ENCODE measurements at regions not wholly inside any gene's neighbourhood (a gene's known extent, or its start where the extent isn't known, plus 50 kb on each side); places are given as distances from the start of the nearest gene placed in this dataset.

DNA sequence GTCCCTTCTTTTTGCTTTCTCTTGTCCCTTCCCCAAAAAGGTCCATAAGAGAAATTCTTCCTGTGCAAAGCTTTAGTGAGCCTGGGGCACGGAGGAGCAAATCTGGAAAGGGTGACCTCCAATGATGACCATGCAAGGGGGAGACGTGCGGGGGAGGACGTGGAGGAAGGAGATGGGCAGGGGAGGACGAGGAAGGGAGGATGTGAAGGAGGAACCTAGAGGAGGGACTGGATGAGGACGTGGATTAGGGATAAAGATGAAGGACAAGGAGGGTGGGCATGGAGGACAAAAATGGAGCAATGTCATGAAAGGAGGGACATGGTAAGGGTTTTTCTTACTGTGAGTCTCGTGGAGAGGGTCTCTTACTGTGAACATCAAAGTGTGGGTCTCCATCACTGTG is 139.5 kb downstream of the ERMARD start:
- H3K27me3 ChIP-seq (ENCODE audit: control insufficient read depth in 2 of 2, insufficient read depth in 2 of 2, low read length in 2 of 2), result peaks cover 0 to 2% of the 10 kb centered on the region in 2 experiments
- ChIA-PET CTCF (interaction anchor here (1.4 kb wide), 1 partner anchor 59 kb away, joined by 7 read pairs; no protein-coding TSS in a partner anchor), POLR2A (no interaction called here)
- no peak for DNase-seq (ENCODE audit: low read depth, low spot score)
- no peak overlapping the region for H2AFZ ChIP-seq (ENCODE audit: low read depth, low read length)
- H3K27ac ChIP-seq (ENCODE audit: insufficient read depth, low read depth, low read length), result no peak overlapping the region
- H3K9me1 ChIP-seq (replicated peaks; ENCODE audit: control insufficient read depth, extremely low read depth, insufficient read depth, low read length), result no peaks in the 10 kb centered on the region
- intact Hi-C loops (cut with micrococcal nuclease), result no loop called here
- H3K9ac ChIP-seq (replicated peaks; ENCODE audit: extremely low read depth, insufficient read depth, low read length), result no peak overlapping the region
- FAIRE-seq, result no peak
- BruUV-seq (replicated peaks), result no TSS peak
- no peaks in the 10 kb centered on the region for H3K36me3 ChIP-seq (ENCODE audit: control insufficient read depth in 2 of 2, extremely low read depth in 1 of 2, insufficient read depth in 2 of 2, low read length in 2 of 2)
- no peaks in the 10 kb centered on the region for H3K79me2 ChIP-seq (ENCODE audit: control insufficient read depth, insufficient read depth, low read length)
- H4K20me1 ChIP-seq (replicated peaks; ENCODE audit: control insufficient read depth, extremely low read depth, insufficient read depth, low read length), result no peaks in the 10 kb centered on the region
- dilution Hi-C loops (cut with MboI; ENCODE audit: extremely low pct_ligation_motif_present, low sequenced_read_pairs), result no loop called here
- no peaks in the 10 kb centered on the region for H3K9me3 ChIP-seq (replicated peaks; ENCODE audit: control insufficient read depth, insufficient read depth, low read length)
- no peaks in the 10 kb centered on the region for H3K4me1 ChIP-seq (ENCODE audit: control insufficient read depth, extremely low read depth, insufficient read depth, low read length)
- H3K4me3 ChIP-seq (replicated peaks in 1 of 3; ENCODE audit: insufficient read depth in 1 of 3, low read depth in 1 of 3, low read length in 3 of 3), result no peak overlapping the region
- H3K4me2 ChIP-seq (ENCODE audit: insufficient read depth, low read length), result no peak overlapping the region
- TF ChIP-seq GATA2 (IDR thresholded peaks at IDR 0.05; ENCODE audit: insufficient read depth, insufficient read length, low read depth, low read length) (no peak), JUN (IDR thresholded peaks at IDR 0.05; ENCODE audit: borderline replicate concordance, insufficient read depth, insufficient read length, low read depth) (no peak), MYC (IDR thresholded peaks at IDR 0.05; ENCODE audit: low read depth, low read length) (no peak), POLR2A (IDR thresholded peaks at IDR 0.05; ENCODE audit: low read depth, low read length) (no peak), POLR2AphosphoS5 (IDR thresholded peaks at IDR 0.05; ENCODE audit: insufficient read depth, low read depth, low read length) (no peak), FOS (IDR thresholded peaks at IDR 0.05; ENCODE audit: borderline replicate concordance, insufficient read depth, low read length) (no peak), EZH2 (IDR thresholded peaks at IDR 0.05; ENCODE audit: borderline replicate concordance, low read depth, low read length, severe bottlenecking) (no peak)
- TF ChIP-seq, protein P1, sequence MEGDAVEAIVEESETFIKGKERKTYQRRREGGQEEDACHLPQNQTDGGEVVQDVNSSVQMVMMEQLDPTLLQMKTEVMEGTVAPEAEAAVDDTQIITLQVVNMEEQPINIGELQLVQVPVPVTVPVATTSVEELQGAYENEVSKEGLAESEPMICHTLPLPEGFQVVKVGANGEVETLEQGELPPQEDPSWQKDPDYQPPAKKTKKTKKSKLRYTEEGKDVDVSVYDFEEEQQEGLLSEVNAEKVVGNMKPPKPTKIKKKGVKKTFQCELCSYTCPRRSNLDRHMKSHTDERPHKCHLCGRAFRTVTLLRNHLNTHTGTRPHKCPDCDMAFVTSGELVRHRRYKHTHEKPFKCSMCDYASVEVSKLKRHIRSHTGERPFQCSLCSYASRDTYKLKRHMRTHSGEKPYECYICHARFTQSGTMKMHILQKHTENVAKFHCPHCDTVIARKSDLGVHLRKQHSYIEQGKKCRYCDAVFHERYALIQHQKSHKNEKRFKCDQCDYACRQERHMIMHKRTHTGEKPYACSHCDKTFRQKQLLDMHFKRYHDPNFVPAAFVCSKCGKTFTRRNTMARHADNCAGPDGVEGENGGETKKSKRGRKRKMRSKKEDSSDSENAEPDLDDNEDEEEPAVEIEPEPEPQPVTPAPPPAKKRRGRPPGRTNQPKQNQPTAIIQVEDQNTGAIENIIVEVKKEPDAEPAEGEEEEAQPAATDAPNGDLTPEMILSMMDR (IDR thresholded peaks at IDR 0.05; ENCODE audit: extremely low read depth in 1 of 2, insufficient read depth in 1 of 2, low read depth in 1 of 2, low read length in 2 of 2), result no peak
- TF ChIP-seq, protein P2, sequence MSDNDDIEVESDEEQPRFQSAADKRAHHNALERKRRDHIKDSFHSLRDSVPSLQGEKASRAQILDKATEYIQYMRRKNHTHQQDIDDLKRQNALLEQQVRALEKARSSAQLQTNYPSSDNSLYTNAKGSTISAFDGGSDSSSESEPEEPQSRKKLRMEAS (IDR thresholded peaks at IDR 0.05; ENCODE audit: insufficient read depth, insufficient read length), result no peak
